HFF-Myc (cell line): ENCODE measurements at regions not wholly inside any gene's neighbourhood (a gene's known extent, or its start where the extent isn't known, plus 50 kb on each side); places are given as distances from the start of the nearest gene placed in this dataset.

Source experiments
- DNase-seq: peaks from one replicate; pipeline ENCODE4 v3.0.0-alpha.2; 2011; ENCODE audit warnings: low read depth; ENCODE audit errors: extremely low read depth
- H3K4me3 ChIP-seq: replicated peaks from 2 replicates; pipeline ENCODE4 v1.5.1; 2011; ENCODE audit warnings: low read depth, mild to moderate bottlenecking, control low read depth, low read length
- TF ChIP-seq, protein P1 (sequence below): IDR thresholded peaks from 2 replicates; pipeline ENCODE4 v1.5.1; 2012; ENCODE audit warnings: mild to moderate bottlenecking, low read depth, low read length, control low read depth; ENCODE audit errors: missing control alignments

DNA sequence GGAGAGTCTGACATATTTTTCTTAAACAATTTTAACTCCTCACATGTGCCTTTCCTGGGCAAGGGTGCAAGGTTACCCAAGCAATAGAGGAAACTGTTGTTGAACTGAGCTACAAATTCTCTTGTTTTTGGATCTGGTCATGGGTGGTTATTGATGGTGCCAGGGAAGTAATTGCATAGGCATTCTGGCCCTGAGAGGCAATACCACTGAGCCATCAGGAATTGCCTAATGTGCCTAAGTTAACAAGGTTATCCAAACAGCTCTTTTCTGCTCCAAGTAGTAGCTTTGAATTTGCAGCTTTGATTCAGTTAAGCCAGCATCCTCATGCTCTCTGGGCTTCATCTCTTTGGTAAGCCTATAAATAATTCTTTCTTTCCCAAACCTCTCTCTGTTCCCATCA lies 266.0 kb upstream of the BTBD3 start:
- H3K4me3 ChIP-seq: no peak overlapping the region
- TF ChIP-seq, protein P1, sequence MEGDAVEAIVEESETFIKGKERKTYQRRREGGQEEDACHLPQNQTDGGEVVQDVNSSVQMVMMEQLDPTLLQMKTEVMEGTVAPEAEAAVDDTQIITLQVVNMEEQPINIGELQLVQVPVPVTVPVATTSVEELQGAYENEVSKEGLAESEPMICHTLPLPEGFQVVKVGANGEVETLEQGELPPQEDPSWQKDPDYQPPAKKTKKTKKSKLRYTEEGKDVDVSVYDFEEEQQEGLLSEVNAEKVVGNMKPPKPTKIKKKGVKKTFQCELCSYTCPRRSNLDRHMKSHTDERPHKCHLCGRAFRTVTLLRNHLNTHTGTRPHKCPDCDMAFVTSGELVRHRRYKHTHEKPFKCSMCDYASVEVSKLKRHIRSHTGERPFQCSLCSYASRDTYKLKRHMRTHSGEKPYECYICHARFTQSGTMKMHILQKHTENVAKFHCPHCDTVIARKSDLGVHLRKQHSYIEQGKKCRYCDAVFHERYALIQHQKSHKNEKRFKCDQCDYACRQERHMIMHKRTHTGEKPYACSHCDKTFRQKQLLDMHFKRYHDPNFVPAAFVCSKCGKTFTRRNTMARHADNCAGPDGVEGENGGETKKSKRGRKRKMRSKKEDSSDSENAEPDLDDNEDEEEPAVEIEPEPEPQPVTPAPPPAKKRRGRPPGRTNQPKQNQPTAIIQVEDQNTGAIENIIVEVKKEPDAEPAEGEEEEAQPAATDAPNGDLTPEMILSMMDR: no peak
- no peak for DNase-seq

DNA sequence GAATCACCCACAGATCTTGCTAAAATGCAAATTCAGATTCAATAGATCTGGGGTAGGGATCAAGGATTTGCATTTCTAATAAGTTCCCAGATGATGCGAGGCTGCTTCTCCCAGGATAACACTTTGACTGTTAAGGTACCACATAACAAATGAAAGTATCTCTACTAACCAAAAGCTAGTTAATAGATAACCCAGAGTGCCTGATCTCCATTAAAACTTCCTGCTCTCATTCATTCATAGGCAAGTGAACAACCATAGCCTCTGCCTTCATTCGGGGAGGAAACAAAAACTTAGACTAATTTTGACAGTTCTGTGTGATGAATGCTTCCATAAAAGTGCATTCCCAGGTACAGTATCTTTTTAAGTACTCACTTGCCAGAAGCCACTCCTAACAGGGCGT lies 265.6 kb upstream of the BTBD3 start:
- TF ChIP-seq, protein P1: no peak

DNA sequence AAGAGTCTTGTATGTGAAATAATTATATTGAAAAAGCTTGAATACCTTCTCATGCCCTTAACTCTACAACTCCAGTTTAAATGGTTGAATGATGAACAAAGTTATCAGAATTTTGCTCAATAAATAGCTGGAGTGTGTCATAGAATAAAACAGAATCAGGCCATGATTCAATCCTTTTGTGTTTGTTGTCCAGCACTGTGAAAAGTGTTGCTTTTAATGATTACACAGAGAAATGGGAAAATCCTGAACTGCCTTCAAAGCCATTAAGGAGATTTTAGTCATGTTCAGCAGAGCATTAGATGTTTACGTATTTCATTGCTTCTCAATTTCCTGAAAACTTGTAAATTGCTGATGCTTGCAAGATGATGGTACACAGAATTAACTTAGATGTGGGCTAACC lies 262.9 kb upstream of the BTBD3 start:
- H3K4me3 ChIP-seq: no peak overlapping the region
- TF ChIP-seq, protein P1: no peak
- no peak for DNase-seq

More for the DNA sequence above, 265.6 kb upstream of the BTBD3 start:
- no peak overlapping the region for H3K4me3 ChIP-seq
- DNase-seq: no peak

DNA sequence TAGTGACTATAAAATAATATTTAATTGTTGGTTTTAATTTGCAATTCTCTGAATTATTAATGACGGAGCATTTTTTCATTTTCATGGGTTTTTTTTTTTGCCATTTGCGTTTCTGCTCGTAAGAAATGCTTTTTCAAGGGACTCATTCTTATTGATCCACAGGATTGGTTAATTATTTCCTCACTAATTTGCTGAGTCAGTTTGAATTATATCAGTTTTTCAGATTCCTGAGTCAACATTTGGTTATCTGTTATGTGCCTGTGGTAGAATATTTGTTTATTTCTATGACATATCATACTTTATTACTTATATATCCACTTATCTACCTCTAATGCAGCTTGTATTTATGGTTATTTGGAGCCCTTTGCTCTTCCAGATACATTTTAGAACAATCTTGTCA lies 257.0 kb upstream of the BTBD3 start:
- no peak for DNase-seq
- TF ChIP-seq, protein P1: no peak

DNA sequence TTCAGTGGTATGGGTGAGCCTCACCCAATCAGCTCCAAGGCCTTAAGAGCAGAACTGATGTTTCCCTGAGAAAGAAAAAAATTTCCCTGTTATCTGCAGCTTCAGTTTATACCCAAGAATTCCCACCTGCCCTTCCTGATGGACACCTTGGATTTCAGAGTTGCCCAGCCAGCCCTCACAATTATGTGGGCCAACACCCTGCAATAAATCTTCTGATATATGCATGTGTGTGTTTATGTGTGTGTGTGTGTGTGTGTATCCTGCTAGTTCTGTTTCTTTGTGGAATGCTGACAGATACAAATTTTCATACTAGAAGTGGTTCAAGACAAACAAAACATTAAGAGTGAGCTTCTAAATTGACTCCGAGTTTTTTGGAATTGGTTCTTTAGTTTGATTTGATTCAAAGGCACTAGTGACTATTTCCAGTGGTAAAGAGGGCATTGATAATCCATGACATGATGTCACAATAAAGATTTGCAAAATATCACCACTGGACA lies 246.6 kb upstream of the BTBD3 start:
- no peak for DNase-seq
- no peak overlapping the region for H3K4me3 ChIP-seq
- TF ChIP-seq, protein P1: no peak

More for the DNA sequence above, 257.0 kb upstream of the BTBD3 start:
- no peak overlapping the region for H3K4me3 ChIP-seq

DNA sequence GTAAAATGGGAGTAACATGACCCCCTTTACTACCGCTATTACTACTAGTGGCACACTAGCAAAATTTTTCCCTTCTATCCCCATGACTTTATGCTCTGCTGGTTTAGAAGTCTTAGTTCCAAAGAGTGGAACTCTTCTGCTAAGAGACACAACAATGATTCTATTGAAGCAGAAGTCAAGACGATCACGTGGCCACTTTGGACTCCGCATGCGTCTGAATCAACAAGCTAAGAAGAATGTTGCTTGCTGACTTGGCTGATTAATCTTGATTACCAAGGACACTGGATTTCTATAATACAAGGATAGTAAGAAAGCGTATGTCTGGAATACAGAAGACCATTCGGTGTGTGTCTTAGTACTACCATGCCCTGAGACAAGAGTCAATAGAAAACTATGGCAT lies 244.7 kb upstream of the BTBD3 start:
- TF ChIP-seq, protein P1: no peak
- H3K4me3 ChIP-seq: no peak overlapping the region
- no peak for DNase-seq
